OCI-LY3 (cell line): ENCODE measurements at regions not wholly inside any gene's neighbourhood (a gene's known extent, or its start where the extent isn't known, plus 50 kb on each side); places are given as distances from the start of the nearest gene placed in this dataset.

Experiments
- H2AFZ ChIP-seq: fragments of 200-600, 300-600 bp; shearing (Covaris generic); 2 replicates; pipeline ENCODE4 v1.6.0; 2014; ENCODE audit warnings: antibody characterized with exemption, low read depth, low read length
- H3K27ac ChIP-seq: fragments of 200-600, 300-600 bp; sonication (generic); 2 replicates; pipeline ENCODE4 v1.5.1; 2014; ENCODE audit warnings: mild to moderate bottlenecking, low read length, moderate library complexity, mixed read lengths
- H3K27me3 ChIP-seq: fragments of 200-600, 300-600 bp; sonication (generic); 2 replicates; pipeline ENCODE4 v1.6.1; 2014; ENCODE audit warnings: low read depth, low read length, mixed read lengths
- H3K36me3 ChIP-seq: fragments of 200-600, 300-600 bp; sonication (generic); replicated peaks from 2 replicates; pipeline ENCODE3; 2014; ENCODE audit warnings: low read depth, low read length, mixed read lengths
- H3K4me1 ChIP-seq: fragments of 300-600, 200-600 bp; sonication (generic); 2 replicates; pipeline ENCODE4 v1.6.1; 2014; ENCODE audit warnings: low read length, mixed read lengths
- H3K4me2 ChIP-seq: fragments of 200-600, 300-600 bp; sonication (generic); 2 replicates; pipeline ENCODE4 v1.6.1; 2014; ENCODE audit warnings: low read length, mixed read lengths
- H3K4me3 ChIP-seq: fragments of 300-600, 200-600 bp; sonication (generic); 2 replicates; pipeline ENCODE4 v1.5.1; 2014; ENCODE audit warnings: antibody characterized with exemption, mild to moderate bottlenecking, low read length, moderate library complexity
- H3K79me2 ChIP-seq: fragments of 300-600, 200-600 bp; shearing (Covaris generic); 2 replicates; pipeline ENCODE4 v1.6.1; 2014; ENCODE audit warnings: mild to moderate bottlenecking, low read length, mixed read lengths
- H3K9ac ChIP-seq: fragments of 300-600, 200-600 bp; shearing (Covaris generic); 2 replicates; pipeline ENCODE4 v1.6.0; 2014; ENCODE audit warnings: mild to moderate bottlenecking, low read length, moderate library complexity
- H3K9me3 ChIP-seq: fragments of 200-600, 300-600 bp; shearing (Covaris generic); 2 replicates; pipeline ENCODE4 v1.6.1; 2014; ENCODE audit warnings: low read length, mixed read lengths; ENCODE audit not compliant: insufficient read depth
- H4K20me1 ChIP-seq: fragments of 200-600, 300-600 bp; sonication (generic); 2 replicates; pipeline ENCODE4 v1.6.1; 2016; ENCODE audit warnings: low read length, mixed read lengths; ENCODE audit not compliant: insufficient read depth
- CTCF ChIP-seq: fragments of 200-600, 300-600 bp; sonication (generic); IDR thresholded peaks from 2 replicates; pipeline ENCODE4 v1.5.1; 2014; ENCODE audit warnings: antibody characterized with exemption, low read length, low read depth
- EZH2phosphoT487 ChIP-seq: fragments of 200-600 bp; shearing (Covaris generic); IDR thresholded peaks from 2 replicates; pipeline ENCODE4 v1.6.1; 2018; ENCODE audit warnings: antibody characterized with exemption, mixed run types, low read depth

GRCh38 chr11:34756591-34756990, 135.7 kb downstream of the EHF start:
- no peaks in the 10 kb centered on the region for H3K4me1 ChIP-seq
- H3K27me3 ChIP-seq, result peaks cover 15% of the 10 kb centered on the region; the same call in 1 of the 2 replicates
- no peaks in the 10 kb centered on the region for H4K20me1 ChIP-seq
- TF ChIP-seq EZH2phosphoT487, result no peak
- TF ChIP-seq CTCF, result no peak
- no peaks in the 10 kb centered on the region for H3K9me3 ChIP-seq
- H3K36me3 ChIP-seq, result no peaks in the 10 kb centered on the region
- H3K79me2 ChIP-seq, result no peaks in the 10 kb centered on the region
- no peak overlapping the region for H3K4me2 ChIP-seq
- H3K9ac ChIP-seq, result no peak overlapping the region
- no peak overlapping the region for H2AFZ ChIP-seq
- no peak overlapping the region for H3K27ac ChIP-seq
- H3K4me3 ChIP-seq, result no peak overlapping the region

- Histone ChIP-seq H3K4me2 (no peak overlapping the region), H4K20me1 (no peaks in the 10 kb centered on the region), H2AFZ (no peak overlapping the region), H3K79me2 (no peaks in the 10 kb centered on the region), H3K27me3 (peaks cover 24% of the 10 kb centered on the region; the same call in 1 of the 2 replicates), H3K27ac (no peak overlapping the region), H3K9me3 (no peaks in the 10 kb centered on the region), H3K36me3 (no peaks in the 10 kb centered on the region), H3K4me3 (no peak overlapping the region), H3K4me1 (no peaks in the 10 kb centered on the region), H3K9ac (no peak overlapping the region)
- TF ChIP-seq EZH2phosphoT487 (no peak), CTCF (no peak)
Measured at GRCh38 chr11:34755671-34756070, 134.8 kb downstream of the EHF start.

- Histone ChIP-seq H2AFZ (no peak overlapping the region), H3K36me3 (no peaks in the 10 kb centered on the region), H3K79me2 (no peaks in the 10 kb centered on the region), H3K27ac (no peak overlapping the region), H3K27me3 (peaks cover 24% of the 10 kb centered on the region; the same call in 1 of the 2 replicates), H3K4me3 (no peak overlapping the region), H3K9me3 (no peaks in the 10 kb centered on the region), H3K4me2 (no peak overlapping the region), H3K9ac (no peak overlapping the region), H4K20me1 (no peaks in the 10 kb centered on the region), H3K4me1 (no peaks in the 10 kb centered on the region)
- TF ChIP-seq EZH2phosphoT487 (no peak), CTCF (no peak)
Measured at GRCh38 chr11:34754171-34754823, 133.4 kb downstream of the EHF start.

GRCh38 chr11:34750692-34751405, 130.0 kb downstream of the EHF start:
- H3K27me3 ChIP-seq, result peaks cover 13% of the 10 kb centered on the region; the same call in 1 of the 2 replicates
- H3K9ac ChIP-seq, result no peak overlapping the region
- H2AFZ ChIP-seq, result no peak overlapping the region
- H3K79me2 ChIP-seq, result no peaks in the 10 kb centered on the region
- no peaks in the 10 kb centered on the region for H3K4me1 ChIP-seq
- no peaks in the 10 kb centered on the region for H3K36me3 ChIP-seq
- no peak overlapping the region for H3K4me3 ChIP-seq
- no peaks in the 10 kb centered on the region for H4K20me1 ChIP-seq
- H3K27ac ChIP-seq, result no peak overlapping the region
- no peaks in the 10 kb centered on the region for H3K9me3 ChIP-seq
- H3K4me2 ChIP-seq, result no peak overlapping the region
- TF ChIP-seq CTCF, result no peak
- TF ChIP-seq EZH2phosphoT487, result no peak
